BE2C (cell line): ENCODE measurements at regions not wholly inside any gene's neighbourhood (a gene's known extent, or its start where the extent isn't known, plus 50 kb on each side); places are given as distances from the start of the nearest gene placed in this dataset.

Source experiments
- DNase-seq: peaks from one replicate; pipeline ENCODE4 v3.0.0-alpha.2; 2020
- H3K27me3 ChIP-seq: fragments of 250-450 bp; sonication (Bioruptor Pico); 2 replicates; pipeline ENCODE4 v1.5.1; 2020; ENCODE audit warnings: mild to moderate bottlenecking
- H3K36me3 ChIP-seq: fragments of 250-450 bp; sonication (Bioruptor Pico); 2 replicates; pipeline ENCODE4 v1.5.1; 2020; ENCODE audit warnings: mild to moderate bottlenecking
- H3K4me1 ChIP-seq: fragments of 250-450 bp; sonication (Bioruptor Pico); 2 replicates; pipeline ENCODE4 v1.5.1; 2020
- H3K4me3 ChIP-seq: 2 replicates; pipeline ENCODE4 v1.5.1; 2011; ENCODE audit warnings: low read depth, low read length
- H3K9me3 ChIP-seq: fragments of 250-450 bp; sonication (Bioruptor Pico); 2 replicates; pipeline ENCODE4 v1.5.1; 2020
- TF ChIP-seq, protein P1 (sequence below): IDR thresholded peaks from 2 replicates; pipeline ENCODE4 v1.5.1; 2012; ENCODE audit warnings: mild to moderate bottlenecking, low read depth, low read length

DNA sequence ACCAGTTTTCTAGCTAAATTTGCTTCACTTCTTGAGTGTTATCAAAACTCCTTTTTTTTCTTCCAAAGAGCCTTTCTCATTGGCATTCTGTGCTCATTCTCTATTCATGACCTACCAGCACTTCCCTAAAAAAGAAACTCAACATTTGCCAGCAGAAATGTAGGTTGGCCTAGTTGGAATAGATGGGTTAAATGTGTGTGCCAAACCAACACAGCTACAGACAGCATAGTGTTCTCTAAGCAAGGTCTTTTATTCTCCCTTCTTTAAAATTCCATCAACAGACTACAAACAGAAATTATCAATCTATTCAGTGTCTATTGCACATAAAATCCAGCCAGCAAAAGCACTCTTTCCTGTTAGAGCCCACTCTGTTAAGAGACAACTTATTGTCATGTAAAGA is 255.8 kb upstream of the PUM3 start:
- Histone ChIP-seq H3K27me3 (no peaks in the 10 kb centered on the region), H3K9me3 (no peaks in the 10 kb centered on the region)

DNA sequence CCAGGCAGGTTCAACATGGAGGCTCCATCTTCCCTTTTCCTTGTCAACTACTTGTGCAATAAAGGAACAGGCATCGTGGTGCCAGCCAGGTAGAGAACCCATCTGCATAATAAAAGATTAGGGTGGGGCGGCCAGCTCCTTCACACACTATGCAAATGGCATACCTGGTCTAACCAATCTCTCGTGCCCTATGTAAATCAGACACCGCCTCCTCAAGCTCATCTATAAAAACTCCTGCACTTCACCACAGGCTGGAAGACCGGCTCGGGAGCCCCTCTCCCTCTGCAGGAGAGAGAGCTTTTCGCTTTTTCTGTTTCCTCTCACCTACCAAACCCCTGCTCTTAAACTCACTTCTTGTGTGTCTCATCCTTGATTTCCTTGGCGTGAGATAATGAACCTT is 244.3 kb upstream of the PUM3 start:
- Histone ChIP-seq H3K36me3 (no peaks in the 10 kb centered on the region), H3K9me3 (no peaks in the 10 kb centered on the region), H3K4me1 (no peaks in the 10 kb centered on the region), H3K4me3 (no peak overlapping the region), H3K27me3 (no peaks in the 10 kb centered on the region)
- peak; percentile 6 for DNase-seq
- TF ChIP-seq, protein P1, sequence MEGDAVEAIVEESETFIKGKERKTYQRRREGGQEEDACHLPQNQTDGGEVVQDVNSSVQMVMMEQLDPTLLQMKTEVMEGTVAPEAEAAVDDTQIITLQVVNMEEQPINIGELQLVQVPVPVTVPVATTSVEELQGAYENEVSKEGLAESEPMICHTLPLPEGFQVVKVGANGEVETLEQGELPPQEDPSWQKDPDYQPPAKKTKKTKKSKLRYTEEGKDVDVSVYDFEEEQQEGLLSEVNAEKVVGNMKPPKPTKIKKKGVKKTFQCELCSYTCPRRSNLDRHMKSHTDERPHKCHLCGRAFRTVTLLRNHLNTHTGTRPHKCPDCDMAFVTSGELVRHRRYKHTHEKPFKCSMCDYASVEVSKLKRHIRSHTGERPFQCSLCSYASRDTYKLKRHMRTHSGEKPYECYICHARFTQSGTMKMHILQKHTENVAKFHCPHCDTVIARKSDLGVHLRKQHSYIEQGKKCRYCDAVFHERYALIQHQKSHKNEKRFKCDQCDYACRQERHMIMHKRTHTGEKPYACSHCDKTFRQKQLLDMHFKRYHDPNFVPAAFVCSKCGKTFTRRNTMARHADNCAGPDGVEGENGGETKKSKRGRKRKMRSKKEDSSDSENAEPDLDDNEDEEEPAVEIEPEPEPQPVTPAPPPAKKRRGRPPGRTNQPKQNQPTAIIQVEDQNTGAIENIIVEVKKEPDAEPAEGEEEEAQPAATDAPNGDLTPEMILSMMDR: no peak

More for the DNA sequence above, 255.8 kb upstream of the PUM3 start:
- TF ChIP-seq, protein P1: no peak
- Histone ChIP-seq H3K36me3 (no peaks in the 10 kb centered on the region), H3K4me1 (no peaks in the 10 kb centered on the region), H3K4me3 (no peak overlapping the region)
- DNase-seq: no peak

DNA sequence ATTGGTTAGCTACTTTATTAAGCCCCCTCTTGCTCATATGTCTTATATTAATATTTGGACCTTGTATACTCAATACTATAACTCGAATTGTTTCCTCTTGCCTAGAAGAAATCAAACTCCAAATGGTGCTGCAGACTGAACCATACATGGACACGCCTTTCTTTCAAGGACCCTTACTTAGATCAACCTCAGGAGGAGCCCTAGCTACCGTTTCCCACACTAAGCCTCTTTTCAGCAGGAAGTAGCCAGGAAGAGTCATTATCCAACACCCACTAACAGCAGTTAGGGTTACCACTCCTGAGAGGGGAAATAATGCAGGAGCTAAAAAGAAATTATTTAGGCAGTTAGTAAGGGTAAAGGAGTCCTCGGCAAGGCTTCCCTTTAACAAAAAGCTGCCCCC is 243.8 kb upstream of the PUM3 start:
- Histone ChIP-seq H3K36me3 (no peaks in the 10 kb centered on the region), H3K4me3 (no peak overlapping the region), H3K27me3 (no peaks in the 10 kb centered on the region), H3K4me1 (no peaks in the 10 kb centered on the region), H3K9me3 (no peaks in the 10 kb centered on the region)
- TF ChIP-seq, protein P1: no peak
- no peak for DNase-seq

DNA sequence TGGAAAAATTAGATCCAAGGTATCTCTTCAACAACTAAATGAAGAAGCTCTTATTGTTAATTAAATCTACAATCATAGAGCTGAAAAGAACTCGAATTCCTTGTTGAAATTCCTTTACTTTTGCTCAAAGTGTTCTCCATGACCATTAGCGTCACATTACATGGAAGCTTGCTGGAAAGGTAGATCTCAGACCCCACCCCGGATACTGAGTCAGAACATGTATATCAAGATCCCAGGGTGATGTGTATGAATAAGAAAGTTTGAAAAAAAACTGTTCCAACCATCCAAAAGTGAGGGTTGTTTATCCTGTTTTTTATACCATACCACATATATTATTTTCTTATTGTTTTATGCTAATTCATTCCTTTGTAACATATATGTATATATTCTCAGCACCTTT is 237.1 kb upstream of the PUM3 start:
- Histone ChIP-seq H3K36me3 (no peaks in the 10 kb centered on the region), H3K9me3 (no peaks in the 10 kb centered on the region), H3K4me1 (no peaks in the 10 kb centered on the region), H3K4me3 (no peak overlapping the region), H3K27me3 (no peaks in the 10 kb centered on the region)
- DNase-seq: no peak
- TF ChIP-seq, protein P1: no peak

DNA sequence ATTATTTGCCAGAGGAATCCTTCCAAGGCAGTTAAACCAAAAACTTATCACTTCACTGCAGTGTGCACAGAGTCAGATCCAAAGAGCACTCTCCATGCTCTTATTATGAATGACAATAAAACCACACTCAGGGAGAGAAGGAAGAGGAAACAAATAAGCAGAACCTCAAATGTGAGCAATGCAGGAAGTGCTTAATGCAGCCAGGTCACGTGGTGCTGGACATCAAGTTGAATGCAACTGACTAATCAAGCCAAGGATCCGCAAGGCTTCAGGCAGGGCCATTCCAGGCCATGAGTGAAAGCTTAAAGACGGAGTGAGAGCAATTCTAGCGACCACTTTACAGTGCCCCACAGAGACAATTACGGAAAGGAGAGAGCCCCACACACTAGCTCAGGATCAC is 230.4 kb upstream of the PUM3 start:
- H3K4me3 ChIP-seq: no peak overlapping the region
- H3K27me3 ChIP-seq: no peaks in the 10 kb centered on the region
- H3K36me3 ChIP-seq: no peaks in the 10 kb centered on the region
- H3K9me3 ChIP-seq: no peaks in the 10 kb centered on the region
- no peaks in the 10 kb centered on the region for H3K4me1 ChIP-seq
- TF ChIP-seq, protein P1: no peak
- DNase-seq: no peak

DNA sequence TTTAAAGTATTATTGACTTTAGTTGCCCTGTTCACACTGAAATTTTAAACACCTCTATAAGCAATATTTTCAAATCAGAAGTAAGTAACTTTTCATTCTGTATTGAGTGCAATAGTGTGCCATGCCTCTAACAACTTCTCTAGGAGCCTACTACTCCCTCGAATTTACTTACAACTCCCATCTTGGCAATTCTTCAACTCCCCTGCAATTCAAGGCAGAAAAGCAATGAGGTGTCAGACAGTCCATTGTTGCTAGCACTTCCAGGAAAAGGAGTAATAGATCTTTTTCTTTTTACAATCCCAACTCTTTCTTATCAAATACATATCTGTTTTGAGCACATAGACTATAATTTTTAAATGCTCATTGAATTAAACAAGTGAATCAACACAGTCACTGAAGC is 222.7 kb upstream of the PUM3 start:
- Histone ChIP-seq H3K36me3 (no peaks in the 10 kb centered on the region), H3K27me3 (no peaks in the 10 kb centered on the region), H3K4me1 (no peaks in the 10 kb centered on the region), H3K4me3 (no peak overlapping the region), H3K9me3 (no peaks in the 10 kb centered on the region)
- TF ChIP-seq, protein P1: no peak
- DNase-seq: no peak
